ENCODE measurements at regions not wholly inside any gene's neighbourhood (a gene's known extent, or its start where the extent isn't known, plus 50 kb on each side); places are given as distances from the start of the nearest gene placed in this dataset.

DNA sequence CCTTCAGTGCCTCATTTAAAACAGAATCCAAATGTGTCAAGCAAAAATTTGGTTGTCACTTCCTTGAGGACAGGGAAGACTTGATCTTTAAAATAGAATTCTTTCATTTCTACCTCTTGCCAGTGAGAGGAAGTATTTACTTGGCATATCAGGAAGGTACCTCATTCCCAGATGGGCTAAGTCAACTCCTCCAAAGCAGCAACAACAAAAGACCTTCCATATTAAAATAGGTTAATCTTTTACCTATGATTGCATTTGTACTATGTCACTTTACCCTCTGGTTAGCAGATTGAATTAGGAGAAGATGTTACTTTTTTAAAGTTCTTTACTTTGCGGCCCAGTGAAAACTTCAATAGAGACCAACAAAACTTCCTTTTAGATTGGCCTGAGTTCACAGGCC is 462.1 kb upstream of the ADAMTS9 start:
- no peak for TF ChIP-seq GATA3 (IDR thresholded peaks at IDR 0.05; ENCODE audit: low read depth, low read length)
- TF ChIP-seq GATA2 (IDR thresholded peaks at IDR 0.05; ENCODE audit: low read depth, low read length) = no peak
